CD14-positive monocyte (primary cell): ENCODE measurements at regions not wholly inside any gene's neighbourhood (a gene's known extent, or its start where the extent isn't known, plus 50 kb on each side); places are given as distances from the start of the nearest gene placed in this dataset.

Source experiments
- DNase-seq, 3 donors: peaks; one replicate each; pipeline ENCODE4 v3.0.0-alpha.2; 2011 to 2022
- H2AFZ ChIP-seq: 2 replicates; pipeline ENCODE4 v1.6.0; 2012; ENCODE audit warnings: mild to moderate bottlenecking, low read depth, low read length, inconsistent platforms; ENCODE audit not compliant: insufficient read depth, poor library complexity, severe bottlenecking
- H3K27ac ChIP-seq, 2 donors: 1 replicate in 1 of 2; 2 replicates in 1 of 2; pipeline ENCODE4 v1.5.1; 2012 to 2013; ENCODE audit warnings: low read length in 2 of 2, control low read depth in 1 of 2, inconsistent platforms in 1 of 2, low read depth in 1 of 2, mild to moderate bottlenecking in 1 of 2
- H3K27me3 ChIP-seq, 2 donors: one replicate each; pipeline versions ENCODE4 v1.6.0 to v1.6.1; 2011 to 2013; ENCODE audit warnings: low read length in 2 of 2; ENCODE audit not compliant: control insufficient read depth in 2 of 2, insufficient read depth in 2 of 2
- H3K36me3 ChIP-seq, 2 donors: replicated peaks in 1 of 2; 1 replicate in 1 of 2; 2 replicates in 1 of 2; pipeline versions ENCODE4 v1.5.1 to v1.6.1; 2012 to 2013; ENCODE audit warnings: low read length in 2 of 2, control low read depth in 1 of 2, inconsistent platforms in 1 of 2, mild to moderate bottlenecking in 1 of 2; ENCODE audit not compliant: insufficient read depth in 2 of 2, control insufficient read depth in 1 of 2
- H3K4me1 ChIP-seq, 2 donors: 1 replicate in 1 of 2; 2 replicates in 1 of 2; pipeline versions ENCODE4 v1.5.1 to v1.6.1; 2012 to 2013; ENCODE audit warnings: low read length in 2 of 2, control low read depth in 1 of 2, inconsistent platforms in 1 of 2, mild to moderate bottlenecking in 1 of 2, moderate library complexity in 1 of 2; ENCODE audit not compliant: insufficient read depth in 2 of 2, control insufficient read depth in 1 of 2
- H3K4me2 ChIP-seq: replicated peaks from 2 replicates; pipeline ENCODE3; 2012; ENCODE audit warnings: low read length, moderate library complexity, mild to moderate bottlenecking; ENCODE audit not compliant: poor library complexity, severe bottlenecking; ENCODE audit errors: extremely low read depth
- H3K4me3 ChIP-seq, 3 experiments: fragments of 200-600 bp in 1 of 3; sonication (generic) in 1 of 3; replicated peaks in 1 of 3; 1 replicate in 2 of 3; 2 replicates in 1 of 3; pipeline ENCODE4 v1.5.1; 2011 to 2013; ENCODE audit warnings: low read length in 3 of 3, mild to moderate bottlenecking in 3 of 3, control low read depth in 2 of 3, low read depth in 2 of 3, inconsistent platforms in 1 of 3, moderate library complexity in 1 of 3
- H3K79me2 ChIP-seq: 2 replicates; pipeline ENCODE4 v1.6.0; 2012; ENCODE audit warnings: mild to moderate bottlenecking, control low read depth, inconsistent platforms, low read length, moderate library complexity; ENCODE audit not compliant: insufficient read depth
- H3K9ac ChIP-seq: 2 replicates; pipeline ENCODE4 v1.6.0; 2017; ENCODE audit warnings: low read length, mild to moderate bottlenecking; ENCODE audit not compliant: insufficient read depth, poor library complexity, severe bottlenecking
- H3K9me3 ChIP-seq, 2 donors: replicated peaks in 1 of 2; 1 replicate in 1 of 2; 2 replicates in 1 of 2; pipeline versions ENCODE4 v1.5.1 to v1.6.1; 2012 to 2013; ENCODE audit warnings: low read length in 2 of 2, control low read depth in 1 of 2; ENCODE audit not compliant: control insufficient read depth in 1 of 2, insufficient read depth in 1 of 2
- H4K20me1 ChIP-seq: 2 replicates; pipeline ENCODE4 v1.6.0; 2012; ENCODE audit warnings: mild to moderate bottlenecking, low read length, control low read depth, moderate library complexity; ENCODE audit not compliant: insufficient read depth
- H3K27ac Mint-ChIP-seq, 7 donors: one replicate each; pipeline ENCODE4 v1.8.0; 2020; ENCODE audit warnings: mild to moderate bottlenecking in 7 of 7, mixed read lengths in 7 of 7, moderate library complexity in 6 of 7, inconsistent platforms in 2 of 7
- H3K27me3 Mint-ChIP-seq, 3 donors: one replicate each; pipeline ENCODE4 v1.8.0; 2021 to 2022; ENCODE audit warnings: low read depth in 3 of 3, mild to moderate bottlenecking in 3 of 3, mixed read lengths in 3 of 3, moderate library complexity in 3 of 3, inconsistent platforms in 1 of 3
- H3K36me3 Mint-ChIP-seq, 2 donors: one replicate each; pipeline ENCODE4 v1.8.0; 2020; ENCODE audit warnings: mixed read lengths in 2 of 2, inconsistent platforms in 1 of 2, mild to moderate bottlenecking in 1 of 2
- H3K4me1 Mint-ChIP-seq: one replicate; pipeline ENCODE4 v1.8.0; 2020; ENCODE audit warnings: mild to moderate bottlenecking, mixed read lengths
- H3K4me3 Mint-ChIP-seq, 2 donors: one replicate each; pipeline ENCODE4 v1.8.0; 2020; ENCODE audit warnings: mild to moderate bottlenecking in 2 of 2, mixed read lengths in 2 of 2, moderate library complexity in 1 of 2
- H3K9me3 Mint-ChIP-seq, 7 donors: one replicate each; pipeline ENCODE4 v1.8.0; 2020 to 2022; ENCODE audit warnings: mixed read lengths in 7 of 7, mild to moderate bottlenecking in 6 of 7, moderate library complexity in 6 of 7, inconsistent platforms in 2 of 7
- WGBS: methylation state at CpG from one replicate; pipeline ENCODE4 v1.1.5; 2013; ENCODE audit warnings: missing lambda C conversion rate; ENCODE audit not compliant: insufficient coverage; 5-methylcytosine and 5-hydroxymethylcytosine counted together
- intact Hi-C, 2 donors: fragments of 100-400 bp; cut with micrococcal nuclease; formaldehyde crosslinking; loops; one replicate each; pipeline versions ENCODE4 v1.15.0 to v1.15.1; 2023
- TF ChIP-seq, protein P1 (sequence below): fragments of 200-600 bp; IDR thresholded peaks from one replicate; pipeline ENCODE4 v1.8.0; 2022; ENCODE audit warnings: antibody characterized with exemption, mild to moderate bottlenecking

DNA sequence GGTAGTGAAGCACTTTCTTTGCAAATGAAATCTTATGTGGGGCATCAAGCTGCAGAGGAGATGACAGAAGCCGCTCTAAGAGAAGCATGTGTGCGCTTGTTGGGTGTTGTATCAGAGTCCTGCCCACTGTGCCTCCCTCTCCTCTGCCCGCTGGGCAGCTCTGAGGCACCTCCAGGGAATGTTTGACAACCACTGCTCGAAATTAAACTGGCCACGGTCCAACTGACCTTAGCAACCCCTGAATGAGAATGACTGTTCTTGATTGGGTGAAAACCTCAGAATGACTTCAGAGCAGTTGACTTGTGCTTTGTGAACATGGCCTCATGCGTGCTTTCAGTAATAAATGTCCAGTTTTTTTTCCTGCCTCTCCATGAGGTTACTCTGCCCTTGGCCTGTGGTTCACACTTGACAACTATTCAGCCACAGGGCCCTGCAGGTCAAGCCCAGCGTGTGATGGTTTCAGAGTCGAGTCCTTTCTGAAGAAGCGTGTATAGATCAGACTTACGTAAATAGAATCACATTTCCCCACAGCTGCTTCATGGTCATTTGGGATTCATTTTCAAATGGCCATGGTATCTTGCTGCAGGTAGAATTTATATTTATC is 94.9 kb downstream of the SLC4A3 start:
- peaks cover 4 to 7% (median 6%) of the 10 kb centered on the region in 3 donors for H3K27me3 Mint-ChIP-seq
- no peak overlapping the region for H3K27ac Mint-ChIP-seq
- H3K79me2 ChIP-seq, result no peaks in the 10 kb centered on the region
- no peak overlapping the region for H3K4me3 ChIP-seq
- WGBS, result 84% methylated on average over 5 of the region's 10 CpGs
- no peaks in the 10 kb centered on the region for H3K36me3 ChIP-seq
- no peak overlapping the region for H3K4me3 Mint-ChIP-seq
- intact Hi-C loops, result no loop called here
- no peak overlapping the region for H3K4me2 ChIP-seq
- no peaks in the 10 kb centered on the region for H3K36me3 Mint-ChIP-seq
- TF ChIP-seq, protein P1, sequence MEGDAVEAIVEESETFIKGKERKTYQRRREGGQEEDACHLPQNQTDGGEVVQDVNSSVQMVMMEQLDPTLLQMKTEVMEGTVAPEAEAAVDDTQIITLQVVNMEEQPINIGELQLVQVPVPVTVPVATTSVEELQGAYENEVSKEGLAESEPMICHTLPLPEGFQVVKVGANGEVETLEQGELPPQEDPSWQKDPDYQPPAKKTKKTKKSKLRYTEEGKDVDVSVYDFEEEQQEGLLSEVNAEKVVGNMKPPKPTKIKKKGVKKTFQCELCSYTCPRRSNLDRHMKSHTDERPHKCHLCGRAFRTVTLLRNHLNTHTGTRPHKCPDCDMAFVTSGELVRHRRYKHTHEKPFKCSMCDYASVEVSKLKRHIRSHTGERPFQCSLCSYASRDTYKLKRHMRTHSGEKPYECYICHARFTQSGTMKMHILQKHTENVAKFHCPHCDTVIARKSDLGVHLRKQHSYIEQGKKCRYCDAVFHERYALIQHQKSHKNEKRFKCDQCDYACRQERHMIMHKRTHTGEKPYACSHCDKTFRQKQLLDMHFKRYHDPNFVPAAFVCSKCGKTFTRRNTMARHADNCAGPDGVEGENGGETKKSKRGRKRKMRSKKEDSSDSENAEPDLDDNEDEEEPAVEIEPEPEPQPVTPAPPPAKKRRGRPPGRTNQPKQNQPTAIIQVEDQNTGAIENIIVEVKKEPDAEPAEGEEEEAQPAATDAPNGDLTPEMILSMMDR, result no peak
- no peak overlapping the region for H3K27ac ChIP-seq
- peaks cover 18% of the 10 kb centered on the region for H3K4me1 Mint-ChIP-seq
- H3K4me1 ChIP-seq, result peaks cover 13 to 29% of the 10 kb centered on the region in 2 donors
- no peak overlapping the region for H3K9ac ChIP-seq
- H3K9me3 Mint-ChIP-seq, result peaks cover 0 to 5% (median 0%) of the 10 kb centered on the region in 7 donors
- H3K9me3 ChIP-seq, result no peaks in the 10 kb centered on the region
- no peaks in the 10 kb centered on the region for H3K27me3 ChIP-seq
- H2AFZ ChIP-seq, result no peak overlapping the region
- DNase-seq, result no peak
- H4K20me1 ChIP-seq, result no peaks in the 10 kb centered on the region

DNA sequence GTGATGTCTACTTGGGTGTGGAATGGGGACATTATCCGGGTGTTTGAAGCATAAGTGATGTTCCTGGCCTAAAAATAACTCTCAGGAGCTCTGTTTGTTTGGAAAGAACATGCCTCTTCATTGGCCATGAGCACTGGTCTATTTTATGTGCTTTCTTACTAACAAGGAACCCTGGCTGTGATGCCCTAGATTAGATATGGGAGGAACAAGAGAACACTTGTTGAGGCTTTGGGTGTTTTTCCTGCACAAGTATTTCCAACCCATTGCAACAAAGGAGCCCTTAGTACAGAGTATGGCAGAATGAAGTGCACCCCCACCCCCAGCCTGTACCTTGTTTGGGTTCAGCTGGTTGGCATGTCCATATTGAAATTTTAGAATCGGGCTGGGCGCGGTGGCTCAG is 95.9 kb downstream of the SLC4A3 start:
- Histone ChIP-seq H3K9ac (no peak overlapping the region), H3K79me2 (no peaks in the 10 kb centered on the region), H3K4me1 (peaks cover 5 to 19% of the 10 kb centered on the region in 2 donors), H3K36me3 (no peaks in the 10 kb centered on the region), H3K9me3 (no peaks in the 10 kb centered on the region), H4K20me1 (no peaks in the 10 kb centered on the region), H3K27me3 (no peaks in the 10 kb centered on the region), H3K27ac (no peak overlapping the region), H2AFZ (no peak overlapping the region), H3K4me2 (no peak overlapping the region), H3K4me3 (no peak overlapping the region)
- Mint-ChIP-seq H3K27ac (no peak overlapping the region), H3K4me1 (peaks cover 10% of the 10 kb centered on the region), H3K4me3 (no peak overlapping the region), H3K9me3 (peaks cover 0 to 5% (median 0%) of the 10 kb centered on the region in 7 donors), H3K27me3 (peaks cover 4 to 11% (median 6%) of the 10 kb centered on the region in 3 donors), H3K36me3 (no peaks in the 10 kb centered on the region)
- intact Hi-C loops, result no loop called here
- DNase-seq, result no peak
- 96% methylated on average over 4 of the region's 4 CpGs for WGBS
- TF ChIP-seq, protein P1, result no peak
